Smooth muscle cell (in vitro differentiated cells): ENCODE measurements at regions not wholly inside any gene's neighbourhood (a gene's known extent, or its start where the extent isn't known, plus 50 kb on each side); places are given as distances from the start of the nearest gene placed in this dataset.
A peak's percentile ranks its signal among the peaks of the same experiment; 100 is the strongest.

Source experiments
- DNase-seq: peaks from one replicate; lab custom pipeline; 2025; ENCODE audit not compliant: unreplicated experiment; lab: John Stamatoyannopoulos, UW
- H2AFZ ChIP-seq: fragments of 200-600 bp; sonication (generic); 2 replicates; pipeline ENCODE4 v1.6.0; 2016; ENCODE audit warnings: antibody characterized with exemption, low read depth, mild to moderate bottlenecking
- H3F3A ChIP-seq: fragments of 200-600 bp; sonication (generic); 2 replicates; pipeline ENCODE4 v1.6.0; 2017; ENCODE audit warnings: antibody characterized with exemption, low read depth
- H3K27ac ChIP-seq: fragments of 200-600 bp; sonication (generic); 2 replicates; pipeline ENCODE4 v1.5.1; 2016; ENCODE audit warnings: low read depth, mild to moderate bottlenecking
- H3K27me3 ChIP-seq: fragments of 200-600 bp; sonication (generic); 2 replicates; pipeline ENCODE4 v1.6.1; 2016; ENCODE audit warnings: low read depth, mild to moderate bottlenecking
- H3K36me3 ChIP-seq: fragments of 200-600 bp; sonication (generic); 2 replicates; pipeline ENCODE4 v1.5.1; 2016; ENCODE audit warnings: low read depth
- H3K4me1 ChIP-seq: fragments of 200-600 bp; sonication (generic); 2 replicates; pipeline ENCODE4 v1.5.1; 2016; ENCODE audit warnings: low read depth
- H3K4me2 ChIP-seq: fragments of 200-600 bp; sonication (generic); 2 replicates; pipeline ENCODE4 v1.6.0; 2016; ENCODE audit warnings: mild to moderate bottlenecking
- H3K4me3 ChIP-seq: fragments of 200-600 bp; sonication (generic); 2 replicates; pipeline ENCODE4 v1.5.1; 2016; ENCODE audit warnings: mild to moderate bottlenecking
- H3K79me2 ChIP-seq: fragments of 200-600 bp; sonication (generic); 2 replicates; pipeline ENCODE4 v1.6.0; 2016; ENCODE audit warnings: low read depth, mild to moderate bottlenecking
- H3K9ac ChIP-seq: fragments of 200-600 bp; sonication (generic); 2 replicates; pipeline ENCODE4 v1.6.0; 2016; ENCODE audit warnings: low read depth
- H3K9me3 ChIP-seq: fragments of 200-600 bp; sonication (generic); replicated peaks from 2 replicates; pipeline ENCODE4 v1.5.1; 2016; ENCODE audit warnings: low read depth
- H4K20me1 ChIP-seq: fragments of 200-600 bp; sonication (generic); 2 replicates; pipeline ENCODE4 v1.6.0; 2016; ENCODE audit warnings: low read depth
- WGBS: methylation state at CpG from one replicate; pipeline ENCODE4 v1.1.7; 2016; ENCODE audit warnings: low lambda C conversion rate; 5-methylcytosine and 5-hydroxymethylcytosine counted together
- TF ChIP-seq, protein P1 (sequence below): fragments of 200-600 bp; sonication (generic); IDR thresholded peaks from 2 replicates; pipeline ENCODE4 v1.5.1; 2017; ENCODE audit warnings: borderline replicate concordance, mild to moderate bottlenecking, antibody characterized with exemption; ENCODE audit not compliant: insufficient read depth, poor library complexity, severe bottlenecking

DNA sequence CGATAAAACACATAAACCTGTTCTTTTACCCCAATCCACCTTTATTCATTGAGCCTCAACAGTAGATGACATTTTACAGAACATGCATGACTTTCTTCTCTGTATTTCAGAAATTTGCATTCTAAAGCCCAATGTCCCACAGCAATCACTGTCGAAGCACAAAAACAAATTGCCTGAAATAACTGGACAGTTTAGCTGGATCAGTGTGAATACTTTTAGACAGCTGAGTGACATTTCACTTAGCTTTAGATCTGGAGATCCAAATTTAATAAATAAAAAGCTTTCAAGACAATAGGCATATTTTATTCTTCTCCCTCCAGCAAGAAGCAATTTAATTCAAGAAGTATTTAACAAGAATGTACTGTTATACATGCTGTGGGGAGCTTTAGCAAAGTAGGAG lies 109.1 kb upstream of the FSCB start:
- DNase-seq, result no peak
- TF ChIP-seq, protein P1, sequence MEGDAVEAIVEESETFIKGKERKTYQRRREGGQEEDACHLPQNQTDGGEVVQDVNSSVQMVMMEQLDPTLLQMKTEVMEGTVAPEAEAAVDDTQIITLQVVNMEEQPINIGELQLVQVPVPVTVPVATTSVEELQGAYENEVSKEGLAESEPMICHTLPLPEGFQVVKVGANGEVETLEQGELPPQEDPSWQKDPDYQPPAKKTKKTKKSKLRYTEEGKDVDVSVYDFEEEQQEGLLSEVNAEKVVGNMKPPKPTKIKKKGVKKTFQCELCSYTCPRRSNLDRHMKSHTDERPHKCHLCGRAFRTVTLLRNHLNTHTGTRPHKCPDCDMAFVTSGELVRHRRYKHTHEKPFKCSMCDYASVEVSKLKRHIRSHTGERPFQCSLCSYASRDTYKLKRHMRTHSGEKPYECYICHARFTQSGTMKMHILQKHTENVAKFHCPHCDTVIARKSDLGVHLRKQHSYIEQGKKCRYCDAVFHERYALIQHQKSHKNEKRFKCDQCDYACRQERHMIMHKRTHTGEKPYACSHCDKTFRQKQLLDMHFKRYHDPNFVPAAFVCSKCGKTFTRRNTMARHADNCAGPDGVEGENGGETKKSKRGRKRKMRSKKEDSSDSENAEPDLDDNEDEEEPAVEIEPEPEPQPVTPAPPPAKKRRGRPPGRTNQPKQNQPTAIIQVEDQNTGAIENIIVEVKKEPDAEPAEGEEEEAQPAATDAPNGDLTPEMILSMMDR, result no peak
- Histone ChIP-seq H3K27me3 (no peaks in the 10 kb centered on the region), H3F3A (no peaks in the 10 kb centered on the region), H2AFZ (no peak overlapping the region), H3K4me1 (no peaks in the 10 kb centered on the region), H3K4me2 (no peak overlapping the region), H3K9ac (no peak overlapping the region), H3K27ac (no peak overlapping the region), H3K9me3 (no peaks in the 10 kb centered on the region), H3K79me2 (no peaks in the 10 kb centered on the region), H3K36me3 (no peaks in the 10 kb centered on the region), H4K20me1 (no peaks in the 10 kb centered on the region), H3K4me3 (no peak overlapping the region)
- 95% methylated on average over 2 of the region's 2 CpGs for WGBS

DNA sequence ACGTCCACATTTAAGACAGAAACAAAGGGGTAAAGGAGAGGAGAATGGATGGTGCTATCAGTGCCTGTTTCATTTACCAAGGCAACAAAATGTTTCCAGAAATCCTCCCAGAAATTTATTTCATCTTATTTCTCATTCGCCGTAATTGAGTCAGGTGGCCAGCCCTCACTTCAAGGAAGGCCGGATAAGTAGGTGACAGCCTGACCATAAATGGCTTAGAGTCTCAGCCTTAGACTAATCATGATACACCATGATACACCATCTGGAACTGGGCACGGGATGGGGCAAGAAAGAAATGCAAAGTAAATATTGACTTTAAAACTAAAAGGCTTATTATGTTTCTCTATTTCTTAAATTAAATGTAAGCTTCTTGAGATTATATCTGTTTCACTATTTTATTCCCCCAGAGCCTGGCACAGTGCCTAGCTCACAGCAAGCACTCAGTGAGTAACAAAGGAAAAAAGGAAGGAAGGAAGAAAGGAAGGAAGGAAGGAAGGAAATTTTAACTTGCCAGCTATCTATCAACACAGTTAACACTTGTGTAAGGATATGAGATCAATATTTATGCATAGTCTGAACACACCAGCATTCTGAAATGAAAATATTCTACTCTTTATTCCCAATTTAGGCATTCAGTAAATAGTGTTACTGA lies 106.1 kb upstream of the FSCB start:
- no peaks in the 10 kb centered on the region for H3K36me3 ChIP-seq
- H3K4me1 ChIP-seq, result no peaks in the 10 kb centered on the region
- H3K9me3 ChIP-seq, result no peaks in the 10 kb centered on the region
- no peaks in the 10 kb centered on the region for H4K20me1 ChIP-seq
- 97% methylated on average over 5 of the region's 5 CpGs for WGBS
- H3K27me3 ChIP-seq, result no peaks in the 10 kb centered on the region
- DNase-seq, result no peak
- H3K27ac ChIP-seq, result no peak overlapping the region
- peak overlapping the region; percentile 23 for H2AFZ ChIP-seq
- H3K79me2 ChIP-seq, result no peaks in the 10 kb centered on the region
- no peak overlapping the region for H3K9ac ChIP-seq
- TF ChIP-seq, protein P1, result no peak
- H3K4me2 ChIP-seq, result no peak overlapping the region
- H3F3A ChIP-seq, result no peaks in the 10 kb centered on the region
- no peak overlapping the region for H3K4me3 ChIP-seq

DNA sequence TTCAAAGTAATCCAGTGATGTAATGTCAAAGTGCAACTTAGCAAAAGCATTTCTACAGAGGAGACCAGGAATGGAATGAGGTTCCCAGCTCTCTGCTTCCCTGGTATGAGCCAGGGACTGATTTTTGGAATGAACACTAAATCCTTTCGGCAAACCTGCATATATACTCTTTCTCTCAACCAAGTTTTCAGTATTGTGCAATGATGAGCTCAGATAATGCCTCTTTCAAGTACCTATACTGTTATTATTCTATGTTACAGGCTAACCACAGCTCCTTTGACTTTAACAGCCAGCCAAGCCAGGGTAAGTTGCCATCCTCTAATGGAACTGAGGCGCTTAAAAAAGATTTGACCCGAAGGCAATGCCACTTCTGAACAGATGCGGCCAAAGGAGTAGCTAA lies 104.9 kb upstream of the FSCB start:
- WGBS, result 94% methylated on average over 4 of the region's 4 CpGs
- Histone ChIP-seq H3K9ac (no peak overlapping the region), H3K79me2 (no peaks in the 10 kb centered on the region), H3K4me1 (no peaks in the 10 kb centered on the region), H3K4me2 (no peak overlapping the region), H3K27me3 (no peaks in the 10 kb centered on the region), H3K27ac (no peak overlapping the region), H2AFZ (no peak overlapping the region), H3F3A (no peaks in the 10 kb centered on the region), H3K9me3 (no peaks in the 10 kb centered on the region), H4K20me1 (no peaks in the 10 kb centered on the region), H3K4me3 (no peak overlapping the region), H3K36me3 (no peaks in the 10 kb centered on the region)
- TF ChIP-seq, protein P1, result no peak
- no peak for DNase-seq

DNA sequence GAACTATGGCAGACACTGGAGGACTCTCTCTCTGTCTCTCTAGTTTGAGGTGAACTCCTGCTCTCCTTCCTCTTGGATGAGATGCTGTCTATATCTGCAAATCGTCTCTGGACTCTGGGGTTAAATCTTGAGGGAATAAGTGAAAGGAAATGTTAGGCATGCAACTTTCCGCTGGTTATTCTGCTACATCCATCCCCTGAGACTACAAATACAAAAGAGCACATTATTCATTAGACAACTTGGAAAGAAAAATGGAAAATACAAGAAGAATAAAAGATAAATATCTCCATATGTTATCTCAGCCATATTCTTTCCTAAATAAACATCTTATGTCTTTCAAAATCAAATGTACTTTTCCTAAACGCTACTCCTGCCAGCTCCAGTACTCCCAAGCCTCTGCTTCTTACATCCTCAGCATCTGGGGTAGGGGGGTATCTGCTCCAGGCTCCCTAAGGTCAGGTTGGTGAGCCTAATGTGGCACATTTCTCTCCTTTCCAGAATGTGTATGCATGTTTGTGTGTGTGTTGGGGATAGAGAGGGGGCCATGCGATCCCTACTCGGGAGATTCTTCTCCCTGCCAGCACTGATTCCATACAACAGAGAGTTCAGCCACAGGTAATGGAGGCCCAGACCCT lies 102.9 kb upstream of the FSCB start:
- Histone ChIP-seq H3K27ac (no peak overlapping the region), H2AFZ (peak overlapping the region; percentile 61), H3K79me2 (no peaks in the 10 kb centered on the region), H3K4me1 (no peaks in the 10 kb centered on the region), H3K4me3 (no peak overlapping the region), H3K4me2 (no peak overlapping the region), H3F3A (no peaks in the 10 kb centered on the region), H3K36me3 (no peaks in the 10 kb centered on the region), H3K9me3 (no peaks in the 10 kb centered on the region), H3K9ac (no peak overlapping the region), H3K27me3 (no peaks in the 10 kb centered on the region), H4K20me1 (no peaks in the 10 kb centered on the region)
- TF ChIP-seq, protein P1, result no peak
- WGBS, result 83% methylated on average over 5 of the region's 5 CpGs
- DNase-seq, result no peak
